ENCODE measurements at regions not wholly inside any gene's neighbourhood (a gene's known extent, or its start where the extent isn't known, plus 50 kb on each side); places are given as distances from the start of the nearest gene placed in this dataset.
"Not testable (repeated sequence)": the region's sequence is repeated elsewhere in the genome, so short reads cannot be mapped to it uniquely, and the experiment has no call there.

DNA sequence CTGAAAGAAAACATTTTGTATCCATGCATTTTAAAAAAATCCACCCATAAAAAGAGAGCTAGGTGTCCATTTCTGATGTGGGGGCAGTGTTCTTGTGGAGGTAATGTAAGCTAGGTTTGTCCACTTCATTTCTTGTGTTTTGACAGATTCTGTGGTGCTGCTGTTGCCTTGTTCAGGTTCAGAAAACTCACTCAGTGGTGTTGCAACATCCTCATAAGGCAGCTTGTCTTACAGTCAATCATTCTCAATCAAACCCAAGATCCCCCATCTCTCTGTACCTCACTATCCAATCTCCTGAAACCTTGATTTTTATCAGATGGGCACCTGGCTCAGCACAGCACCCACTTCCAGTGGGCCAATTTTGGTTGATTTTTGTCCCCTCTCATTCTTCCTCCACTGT lies 94.1 kb downstream of the TENT5C start:
- no peak for DNase-seq (ENCODE audit: low read depth in 4 of 6, low spot score in 6 of 6)
- H3K4me3 ChIP-seq (ENCODE audit: low read depth, low read length): no peak overlapping the region
- H3K9me3 ChIP-seq (ENCODE audit: control insufficient read depth, insufficient read depth, low read length): no peaks in the 10 kb centered on the region
- H3K4me1 ChIP-seq (ENCODE audit: control insufficient read depth, insufficient read depth, low read length): peaks cover 7% of the 10 kb centered on the region
- H3K27ac ChIP-seq (ENCODE audit: low read depth, low read length): no peak overlapping the region
- no peaks in the 10 kb centered on the region for H3K36me3 ChIP-seq (ENCODE audit: control insufficient read depth, insufficient read depth, low read length)
- H3K27me3 ChIP-seq (ENCODE audit: control insufficient read depth, insufficient read depth, low read length): no peaks in the 10 kb centered on the region

GRCh38 chr1:117702654-117703053 lies 96.8 kb downstream of the TENT5C start:
- Histone ChIP-seq H3K4me3 (ENCODE audit: low read depth, low read length) (no peak overlapping the region), H3K27me3 (ENCODE audit: control insufficient read depth, insufficient read depth, low read length) (no peaks in the 10 kb centered on the region), H3K36me3 (ENCODE audit: control insufficient read depth, insufficient read depth, low read length) (no peaks in the 10 kb centered on the region), H3K27ac (ENCODE audit: low read depth, low read length) (no peak overlapping the region), H3K4me1 (ENCODE audit: control insufficient read depth, insufficient read depth, low read length) (no peaks in the 10 kb centered on the region), H3K9me3 (ENCODE audit: control insufficient read depth, insufficient read depth, low read length) (no peaks in the 10 kb centered on the region)
- WGBS (ENCODE audit: insufficient coverage): 100% methylated on average over 3 of the region's 3 CpGs
- no peak for DNase-seq (ENCODE audit: low read depth in 4 of 6, low spot score in 6 of 6)

GRCh38 chr1:117707371-117707770 lies 101.5 kb downstream of the TENT5C start:
- no peak for DNase-seq (ENCODE audit: low read depth in 4 of 6, low spot score in 6 of 6)
- no peak overlapping the region for H3K4me3 ChIP-seq (ENCODE audit: low read depth, low read length)
- H3K36me3 ChIP-seq (ENCODE audit: control insufficient read depth, insufficient read depth, low read length): no peaks in the 10 kb centered on the region
- H3K9me3 ChIP-seq (ENCODE audit: control insufficient read depth, insufficient read depth, low read length): no peaks in the 10 kb centered on the region
- H3K27ac ChIP-seq (ENCODE audit: low read depth, low read length): no peak overlapping the region
- peaks cover 6% of the 10 kb centered on the region for H3K4me1 ChIP-seq (ENCODE audit: control insufficient read depth, insufficient read depth, low read length)
- no peaks in the 10 kb centered on the region for H3K27me3 ChIP-seq (ENCODE audit: control insufficient read depth, insufficient read depth, low read length)

- no peaks in the 10 kb centered on the region for H3K27me3 ChIP-seq (ENCODE audit: control insufficient read depth, insufficient read depth, low read length)
- H3K27ac ChIP-seq (ENCODE audit: low read depth, low read length): no peak overlapping the region
Measured at GRCh38 chr1:117708323-117709248, 102.7 kb downstream of the TENT5C start.

DNA sequence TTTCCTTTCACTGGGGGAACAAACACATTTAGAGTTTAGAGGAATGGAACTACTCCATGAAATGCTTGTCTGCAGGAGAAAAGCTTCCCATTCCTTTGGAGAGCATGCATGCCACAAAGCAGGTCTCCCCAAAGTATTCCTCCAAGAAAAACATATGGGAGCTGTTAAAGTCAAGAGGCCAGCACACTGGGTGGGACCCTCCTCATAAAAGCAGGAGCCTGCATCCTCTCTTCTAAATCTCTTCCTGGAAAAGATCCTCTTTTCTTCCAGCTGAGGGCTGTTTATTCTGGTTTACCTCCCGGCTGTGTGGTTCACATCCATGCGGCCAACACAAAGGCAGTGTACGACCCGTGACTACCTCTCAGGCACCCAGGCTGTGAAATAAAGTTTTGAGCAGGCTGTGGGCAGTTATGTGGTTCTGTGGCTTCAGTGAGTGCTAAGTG lies 103.4 kb downstream of the TENT5C start:
- Histone ChIP-seq H3K36me3 (ENCODE audit: control insufficient read depth, insufficient read depth, low read length) (no peaks in the 10 kb centered on the region), H3K4me1 (ENCODE audit: control insufficient read depth, insufficient read depth, low read length) (peaks cover 6% of the 10 kb centered on the region), H3K27me3 (ENCODE audit: control insufficient read depth, insufficient read depth, low read length) (no peaks in the 10 kb centered on the region), H3K27ac (ENCODE audit: low read depth, low read length) (no peak overlapping the region), H3K4me3 (ENCODE audit: low read depth, low read length) (no peak overlapping the region), H3K9me3 (ENCODE audit: control insufficient read depth, insufficient read depth, low read length) (no peaks in the 10 kb centered on the region)
- DNase-seq (ENCODE audit: low read depth in 4 of 6, low spot score in 6 of 6): peak in 1 of 6 donors; percentile 66
- WGBS (ENCODE audit: insufficient coverage): 76% methylated on average over 4 of the region's 4 CpGs

More at GRCh38 chr1:117708323-117709248, 102.7 kb downstream of the TENT5C start:
- Histone ChIP-seq H3K4me1 (ENCODE audit: control insufficient read depth, insufficient read depth, low read length) (peaks cover 6% of the 10 kb centered on the region), H3K4me3 (ENCODE audit: low read depth, low read length) (no peak overlapping the region), H3K36me3 (ENCODE audit: control insufficient read depth, insufficient read depth, low read length) (no peaks in the 10 kb centered on the region), H3K9me3 (ENCODE audit: control insufficient read depth, insufficient read depth, low read length) (no peaks in the 10 kb centered on the region)
- 54% methylated on average over 10 of the region's 15 CpGs for WGBS (ENCODE audit: insufficient coverage)
- no peak for DNase-seq (ENCODE audit: low read depth in 4 of 6, low spot score in 6 of 6)

GRCh38 chr1:117710710-117711109 lies 104.9 kb downstream of the TENT5C start:
- Histone ChIP-seq H3K27ac (ENCODE audit: low read depth, low read length) (no peak overlapping the region), H3K4me1 (ENCODE audit: control insufficient read depth, insufficient read depth, low read length) (peaks cover 6% of the 10 kb centered on the region), H3K4me3 (ENCODE audit: low read depth, low read length) (no peak overlapping the region), H3K36me3 (ENCODE audit: control insufficient read depth, insufficient read depth, low read length) (no peaks in the 10 kb centered on the region), H3K9me3 (ENCODE audit: control insufficient read depth, insufficient read depth, low read length) (no peaks in the 10 kb centered on the region), H3K27me3 (ENCODE audit: control insufficient read depth, insufficient read depth, low read length) (no peaks in the 10 kb centered on the region)
- DNase-seq (ENCODE audit: low read depth in 4 of 6, low spot score in 6 of 6): no peak
- WGBS (ENCODE audit: insufficient coverage): 83% methylated on average over 8 of the region's 8 CpGs

DNA sequence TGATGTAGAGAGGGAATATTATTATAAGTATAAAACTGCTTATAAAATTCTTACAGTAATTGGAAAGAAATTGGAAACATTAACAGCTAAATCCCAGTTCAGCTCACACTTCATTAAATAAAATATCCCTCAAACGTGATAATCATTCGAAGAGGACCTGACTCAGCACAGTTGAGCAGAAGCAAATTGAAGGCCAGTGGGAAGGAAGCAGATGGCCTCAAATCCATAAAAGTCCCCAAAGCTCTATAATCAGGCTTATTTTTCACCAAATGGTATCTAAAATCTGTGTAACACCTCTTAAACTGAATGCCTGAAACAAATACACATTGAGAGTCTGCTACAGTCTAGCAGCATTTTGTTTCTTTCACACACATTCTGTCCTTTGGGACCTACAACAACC lies 106.8 kb downstream of the TENT5C start:
- no peak overlapping the region for H3K4me3 ChIP-seq (ENCODE audit: low read depth, low read length)
- H3K27me3 ChIP-seq (ENCODE audit: control insufficient read depth, insufficient read depth, low read length): no peaks in the 10 kb centered on the region
- H3K27ac ChIP-seq (ENCODE audit: low read depth, low read length): no peak overlapping the region
- DNase-seq (ENCODE audit: low read depth in 4 of 6, low spot score in 6 of 6): peak in 2 of 6 donors; percentile 28 to 85
- 60% methylated on average over 1 of the region's 2 CpGs for WGBS (ENCODE audit: insufficient coverage)
- H3K36me3 ChIP-seq (ENCODE audit: control insufficient read depth, insufficient read depth, low read length): no peaks in the 10 kb centered on the region
- no peaks in the 10 kb centered on the region for H3K9me3 ChIP-seq (ENCODE audit: control insufficient read depth, insufficient read depth, low read length)
- peaks cover 6% of the 10 kb centered on the region for H3K4me1 ChIP-seq (ENCODE audit: control insufficient read depth, insufficient read depth, low read length)

DNA sequence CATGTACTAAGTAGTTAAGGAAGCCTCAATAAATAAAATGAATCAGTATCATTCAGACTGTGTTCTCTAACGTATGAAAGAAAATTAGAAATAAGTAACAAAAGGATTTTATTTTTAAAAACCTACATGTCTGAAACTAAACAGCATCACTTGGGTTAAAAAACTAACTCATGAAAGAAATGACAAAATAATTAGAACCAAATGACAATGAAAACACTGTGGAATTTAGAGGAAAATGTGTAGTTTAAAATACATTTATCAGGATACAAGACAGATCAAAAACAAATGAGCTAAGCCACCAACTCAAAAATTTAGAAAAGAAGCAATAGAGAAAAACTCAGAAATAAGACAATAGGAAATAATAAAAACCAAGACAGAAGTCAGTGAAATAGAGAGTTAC lies 108.7 kb downstream of the TENT5C start:
- WGBS (ENCODE audit: insufficient coverage): no CpG with 5 or more reads among the region's 1 CpG
- H3K4me1 ChIP-seq (ENCODE audit: control insufficient read depth, insufficient read depth, low read length): no peaks in the 10 kb centered on the region
- H3K27ac ChIP-seq (ENCODE audit: low read depth, low read length): no peak overlapping the region
- H3K4me3 ChIP-seq (ENCODE audit: low read depth, low read length): no peak overlapping the region
- no peaks in the 10 kb centered on the region for H3K36me3 ChIP-seq (ENCODE audit: control insufficient read depth, insufficient read depth, low read length)
- DNase-seq (ENCODE audit: low read depth in 4 of 6, low spot score in 6 of 6): no peak
- no peaks in the 10 kb centered on the region for H3K27me3 ChIP-seq (ENCODE audit: control insufficient read depth, insufficient read depth, low read length)
- H3K9me3 ChIP-seq (ENCODE audit: control insufficient read depth, insufficient read depth, low read length): no peaks in the 10 kb centered on the region

GRCh38 chr1:117716030-117716429 lies 110.2 kb downstream of the TENT5C start:
- not testable (repeated sequence) for H3K4me3 ChIP-seq (ENCODE audit: low read depth, low read length); H3K27ac ChIP-seq (ENCODE audit: low read depth, low read length); H3K4me1 ChIP-seq (ENCODE audit: control insufficient read depth, insufficient read depth, low read length); H3K27me3 ChIP-seq (ENCODE audit: control insufficient read depth, insufficient read depth, low read length); H3K9me3 ChIP-seq (ENCODE audit: control insufficient read depth, insufficient read depth, low read length); H3K36me3 ChIP-seq (ENCODE audit: control insufficient read depth, insufficient read depth, low read length); DNase-seq (ENCODE audit: low read depth in 4 of 6, low spot score in 6 of 6)
- WGBS (ENCODE audit: insufficient coverage): 68% methylated on average over 3 of the region's 4 CpGs

GRCh38 chr1:117717980-117718379 lies 112.1 kb downstream of the TENT5C start:
- not testable (repeated sequence) for H3K36me3 ChIP-seq (ENCODE audit: control insufficient read depth, insufficient read depth, low read length); H3K27ac ChIP-seq (ENCODE audit: low read depth, low read length); DNase-seq (ENCODE audit: low read depth in 4 of 6, low spot score in 6 of 6); H3K4me3 ChIP-seq (ENCODE audit: low read depth, low read length); H3K4me1 ChIP-seq (ENCODE audit: control insufficient read depth, insufficient read depth, low read length); H3K9me3 ChIP-seq (ENCODE audit: control insufficient read depth, insufficient read depth, low read length); H3K27me3 ChIP-seq (ENCODE audit: control insufficient read depth, insufficient read depth, low read length)
